NCI-H128 (cell line): ENCODE measurements at regions not wholly inside any gene's neighbourhood (a gene's known extent, or its start where the extent isn't known, plus 50 kb on each side); places are given as distances from the start of the nearest gene placed in this dataset.
"Not testable (repeated sequence)": the region's sequence is repeated elsewhere in the genome, so short reads cannot be mapped to it uniquely, and the experiment has no call there.

Experiments
- DNase-seq: peaks from one replicate; lab custom pipeline; 2025; ENCODE audit not compliant: unreplicated experiment; lab: John Stamatoyannopoulos, UW

- no peak for DNase-seq
These were observed 236.3 kb downstream of the OLFM4 start for GRCh38 chr13:53264751-53265385.

- DNase-seq: no peak
These were observed 238.1 kb downstream of the OLFM4 start for GRCh38 chr13:53266757-53267156.

GRCh38 chr13:53269634-53270033, 241.0 kb downstream of the OLFM4 start:
- no peak for DNase-seq

- DNase-seq: no peak
These were observed 244.3 kb downstream of the OLFM4 start for GRCh38 chr13:53272873-53273272.

GRCh38 chr13:53276265-53276664, 247.7 kb downstream of the OLFM4 start:
- no peak for DNase-seq

GRCh38 chr13:53281677-53282076, 253.1 kb downstream of the OLFM4 start:
- no peak for DNase-seq

- DNase-seq: no peak
These were observed 257.4 kb downstream of the OLFM4 start for GRCh38 chr13:53285896-53286430.

- DNase-seq: no peak
These were observed 269.8 kb downstream of the OLFM4 start for GRCh38 chr13:53298396-53298795.

- DNase-seq: no peak
These were observed 272.8 kb downstream of the OLFM4 start for GRCh38 chr13:53301449-53301848.

- DNase-seq: not testable (repeated sequence)
These were observed 276.8 kb downstream of the OLFM4 start for GRCh38 chr13:53305419-53305818.

GRCh38 chr13:53310786-53311185, 282.2 kb downstream of the OLFM4 start:
- DNase-seq: no peak

- no peak for DNase-seq
These were observed 282.9 kb downstream of the OLFM4 start for GRCh38 chr13:53311561-53311960.

GRCh38 chr13:53321296-53321801, 292.7 kb downstream of the OLFM4 start:
- no peak for DNase-seq

GRCh38 chr13:53324656-53325055, 296.0 kb downstream of the OLFM4 start:
- no peak for DNase-seq

- DNase-seq: no peak
These were observed 298.1 kb downstream of the OLFM4 start for GRCh38 chr13:53326716-53327115.

GRCh38 chr13:53327680-53328315, 299.2 kb downstream of the OLFM4 start:
- DNase-seq: no peak

- DNase-seq: no peak
These were observed 308.0 kb downstream of the OLFM4 start for GRCh38 chr13:53336441-53337160.

GRCh38 chr13:53338760-53339159, 310.1 kb downstream of the OLFM4 start:
- DNase-seq: no peak

GRCh38 chr13:53340505-53341143, 312.0 kb downstream of the OLFM4 start:
- no peak for DNase-seq

GRCh38 chr13:53341144-53341510, 312.5 kb downstream of the OLFM4 start:
- DNase-seq: no peak

- no peak for DNase-seq
These were observed 314.2 kb downstream of the OLFM4 start for GRCh38 chr13:53342623-53343360.
